GM23338 (cell line): ENCODE measurements at regions not wholly inside any gene's neighbourhood (a gene's known extent, or its start where the extent isn't known, plus 50 kb on each side); places are given as distances from the start of the nearest gene placed in this dataset. TPM values are rescaled to one million over a fixed set of nuclear protein-coding genes. Genes with fewer than 3 reads are reported as not detected.

Experiments
- REST ChIP-seq: IDR thresholded peaks from one replicate; pipeline ENCODE4 v1.6.1; 2018; ENCODE audit warnings: antibody characterized with exemption; ENCODE audit not compliant: unreplicated experiment
- small RNA-seq: library from RNA; depleted of rRNA; stranded (forward); fragments of <200 nt; gene quantifications from one replicate; pipeline ENCODE3, GENCODE V24; 2014; ENCODE audit warnings: low replicate concordance

DNA sequence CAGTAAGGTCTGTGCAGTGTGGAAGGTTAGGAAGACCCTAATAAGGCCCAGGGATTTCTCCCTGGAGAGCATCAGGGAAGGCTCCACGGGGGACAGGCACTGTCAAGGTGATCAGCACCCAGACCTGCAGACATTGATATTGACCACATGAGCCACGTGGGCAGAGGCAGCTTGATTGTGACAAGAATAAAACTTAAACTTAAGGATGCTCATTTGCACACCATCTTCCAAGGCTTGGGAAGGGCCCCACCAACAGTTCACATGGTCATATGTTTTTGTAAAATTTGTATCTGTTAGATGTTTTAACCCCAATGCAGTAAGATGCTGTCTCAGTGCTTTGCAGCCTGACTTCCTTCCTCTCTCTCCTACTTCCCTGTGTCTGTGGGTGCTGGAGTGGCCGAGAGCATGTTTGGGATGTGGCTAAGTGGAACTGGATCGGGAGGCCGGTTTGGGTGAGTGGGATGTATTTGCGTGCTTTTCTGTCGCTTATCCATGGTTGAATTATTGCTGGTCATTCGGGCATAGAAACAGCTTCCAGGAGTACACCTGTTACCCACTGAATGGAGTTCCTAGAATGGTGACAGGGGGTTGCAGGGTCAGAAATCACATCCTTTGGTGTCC lies 49.8 kb upstream of the OLIG2 start (continued):
- no peak for TF ChIP-seq REST

Small RNA genes lying in the stretch of these regions (small RNA-seq; reads per million reads assigned to genes)
- gene RF00156 = not detected
